Transverse colon (tissue), 4 donors: ENCODE measurements at regions not wholly inside any gene's neighbourhood (a gene's known extent, or its start where the extent isn't known, plus 50 kb on each side); places are given as distances from the start of the nearest gene placed in this dataset.

Experiments used
- POLR2AphosphoS5 ChIP-seq, 3 donors: sonication (generic); formaldehyde crosslinking; IDR thresholded peaks; one replicate each; pipeline ENCODE4 v1.6.1; 2016; ENCODE audit warnings: antibody characterized with exemption in 3 of 3
- TF ChIP-seq, protein P1 (sequence below), 5 experiments: fragments of 200-600 bp in 3 of 5; fragments of 450-650 bp in 2 of 5; sonication (generic) in 3 of 5; IDR thresholded peaks; 1 replicate in 2 of 5; 2 replicates in 3 of 5; pipeline ENCODE4 v1.5.1; 2016 to 2017; ENCODE audit warnings: antibody characterized with exemption in 5 of 5, inconsistent platforms in 3 of 5, mild to moderate bottlenecking in 2 of 5, moderate library complexity in 1 of 5

DNA sequence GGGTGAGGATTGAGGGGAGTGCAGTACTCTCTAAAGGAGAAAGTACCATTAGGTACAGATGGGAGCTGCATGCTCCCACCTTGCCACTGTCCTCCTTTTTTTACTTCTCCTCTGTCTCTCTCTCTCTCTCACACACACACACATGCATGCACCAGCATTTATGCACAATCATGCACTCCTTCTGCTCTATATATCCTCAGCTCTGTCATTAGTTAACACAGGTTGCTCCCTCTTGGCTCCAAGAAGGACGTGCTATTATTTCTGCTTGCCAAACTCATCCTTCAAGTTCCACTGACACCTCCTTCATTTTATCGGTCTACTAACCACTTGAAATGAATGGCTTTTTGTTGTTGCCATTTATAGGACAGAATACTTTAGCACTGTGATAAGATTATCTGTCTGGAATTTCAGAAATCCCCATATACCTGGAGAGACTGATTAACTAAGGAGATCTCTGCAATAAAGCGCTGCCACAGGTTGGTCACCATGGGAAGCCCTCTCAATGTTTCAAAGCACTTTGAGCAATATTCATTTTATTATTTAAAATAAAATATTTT, 178.5 kb upstream of the TRIB2 start:
- TF ChIP-seq, protein P1, sequence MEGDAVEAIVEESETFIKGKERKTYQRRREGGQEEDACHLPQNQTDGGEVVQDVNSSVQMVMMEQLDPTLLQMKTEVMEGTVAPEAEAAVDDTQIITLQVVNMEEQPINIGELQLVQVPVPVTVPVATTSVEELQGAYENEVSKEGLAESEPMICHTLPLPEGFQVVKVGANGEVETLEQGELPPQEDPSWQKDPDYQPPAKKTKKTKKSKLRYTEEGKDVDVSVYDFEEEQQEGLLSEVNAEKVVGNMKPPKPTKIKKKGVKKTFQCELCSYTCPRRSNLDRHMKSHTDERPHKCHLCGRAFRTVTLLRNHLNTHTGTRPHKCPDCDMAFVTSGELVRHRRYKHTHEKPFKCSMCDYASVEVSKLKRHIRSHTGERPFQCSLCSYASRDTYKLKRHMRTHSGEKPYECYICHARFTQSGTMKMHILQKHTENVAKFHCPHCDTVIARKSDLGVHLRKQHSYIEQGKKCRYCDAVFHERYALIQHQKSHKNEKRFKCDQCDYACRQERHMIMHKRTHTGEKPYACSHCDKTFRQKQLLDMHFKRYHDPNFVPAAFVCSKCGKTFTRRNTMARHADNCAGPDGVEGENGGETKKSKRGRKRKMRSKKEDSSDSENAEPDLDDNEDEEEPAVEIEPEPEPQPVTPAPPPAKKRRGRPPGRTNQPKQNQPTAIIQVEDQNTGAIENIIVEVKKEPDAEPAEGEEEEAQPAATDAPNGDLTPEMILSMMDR (IDR thresholded peaks at IDR 0.05), result no peak
- TF ChIP-seq POLR2AphosphoS5 (IDR thresholded peaks at IDR 0.05), result no peak
